ENCODE measurements at regions not wholly inside any gene's neighbourhood (a gene's known extent, or its start where the extent isn't known, plus 50 kb on each side); places are given as distances from the start of the nearest gene placed in this dataset.

GRCh38 chr1:213417225-213417820 lies 366.3 kb downstream of the RPS6KC1 start:
- Histone ChIP-seq H2AFZ (ENCODE audit: low read depth, low read length) (no peak overlapping the region), H3K4me3 (ENCODE audit: insufficient read depth, low read depth, low read length) (no peak overlapping the region), H3K27me3 (ENCODE audit: insufficient read depth, low read length) (no peaks in the 10 kb centered on the region), H3K4me2 (ENCODE audit: low read length) (no peak overlapping the region), H3K9ac (ENCODE audit: low read length) (no peak overlapping the region), H4K20me1 (ENCODE audit: insufficient read depth, low read length) (no peaks in the 10 kb centered on the region), H3K36me3 (ENCODE audit: insufficient read depth, low read length) (no peaks in the 10 kb centered on the region), H3K9me3 (ENCODE audit: insufficient read depth, low read depth, low read length) (no peaks in the 10 kb centered on the region), H3K4me1 (ENCODE audit: insufficient read depth, low read length) (no peaks in the 10 kb centered on the region), H3K27ac (ENCODE audit: low read depth, low read length) (no peak overlapping the region), H3K79me2 (ENCODE audit: insufficient read depth, low read length) (no peaks in the 10 kb centered on the region)
- Mint-ChIP-seq H3K4me1 (ENCODE audit: low read depth, unreplicated experiment) (peaks cover 7% of the 10 kb centered on the region), H3K27me3 (ENCODE audit: low read depth, unreplicated experiment) (peaks cover 37% of the 10 kb centered on the region), H3K36me3 (ENCODE audit: low read depth, unreplicated experiment) (no peaks in the 10 kb centered on the region), H3K27ac (ENCODE audit: unreplicated experiment) (no peak overlapping the region), H3K4me3 (ENCODE audit: unreplicated experiment) (no peak overlapping the region), H3K9me3 (ENCODE audit: unreplicated experiment) (peaks cover 7% of the 10 kb centered on the region)
- TF ChIP-seq EZH2 (IDR thresholded peaks at IDR 0.05; ENCODE audit: insufficient read depth, low read length) = no peak
- TF ChIP-seq, protein P1, sequence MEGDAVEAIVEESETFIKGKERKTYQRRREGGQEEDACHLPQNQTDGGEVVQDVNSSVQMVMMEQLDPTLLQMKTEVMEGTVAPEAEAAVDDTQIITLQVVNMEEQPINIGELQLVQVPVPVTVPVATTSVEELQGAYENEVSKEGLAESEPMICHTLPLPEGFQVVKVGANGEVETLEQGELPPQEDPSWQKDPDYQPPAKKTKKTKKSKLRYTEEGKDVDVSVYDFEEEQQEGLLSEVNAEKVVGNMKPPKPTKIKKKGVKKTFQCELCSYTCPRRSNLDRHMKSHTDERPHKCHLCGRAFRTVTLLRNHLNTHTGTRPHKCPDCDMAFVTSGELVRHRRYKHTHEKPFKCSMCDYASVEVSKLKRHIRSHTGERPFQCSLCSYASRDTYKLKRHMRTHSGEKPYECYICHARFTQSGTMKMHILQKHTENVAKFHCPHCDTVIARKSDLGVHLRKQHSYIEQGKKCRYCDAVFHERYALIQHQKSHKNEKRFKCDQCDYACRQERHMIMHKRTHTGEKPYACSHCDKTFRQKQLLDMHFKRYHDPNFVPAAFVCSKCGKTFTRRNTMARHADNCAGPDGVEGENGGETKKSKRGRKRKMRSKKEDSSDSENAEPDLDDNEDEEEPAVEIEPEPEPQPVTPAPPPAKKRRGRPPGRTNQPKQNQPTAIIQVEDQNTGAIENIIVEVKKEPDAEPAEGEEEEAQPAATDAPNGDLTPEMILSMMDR (IDR thresholded peaks at IDR 0.05; ENCODE audit: insufficient read depth, low read depth, low read length) = no peak
- no peak for DNase-seq (ENCODE audit: low read depth)
- FAIRE-seq = no peak

DNA sequence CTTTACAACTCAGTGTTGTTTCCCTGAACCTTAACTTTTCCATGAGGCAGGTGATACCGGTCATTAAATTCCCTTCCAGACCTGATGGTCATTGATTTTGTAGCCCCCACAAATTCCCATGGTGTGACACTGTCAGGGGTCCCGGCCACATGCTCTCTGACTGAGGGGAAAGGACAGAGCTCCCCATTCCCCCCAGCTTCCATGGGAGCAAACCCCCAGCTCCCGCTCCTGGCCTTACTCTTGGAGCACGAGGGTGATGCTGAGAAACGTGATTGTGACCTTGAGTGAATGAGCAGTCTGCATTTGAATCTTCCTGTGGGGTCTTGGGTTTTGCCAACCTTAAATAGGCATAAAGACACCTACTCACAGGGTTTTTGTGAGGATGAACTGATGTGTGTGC lies 366.8 kb downstream of the RPS6KC1 start:
- Mint-ChIP-seq H3K27me3 (ENCODE audit: low read depth, unreplicated experiment) (peaks cover 35% of the 10 kb centered on the region), H3K4me1 (ENCODE audit: low read depth, unreplicated experiment) (peaks cover 7% of the 10 kb centered on the region), H3K36me3 (ENCODE audit: low read depth, unreplicated experiment) (no peaks in the 10 kb centered on the region), H3K4me3 (ENCODE audit: unreplicated experiment) (no peak overlapping the region), H3K27ac (ENCODE audit: unreplicated experiment) (no peak overlapping the region), H3K9me3 (ENCODE audit: unreplicated experiment) (peaks cover 7% of the 10 kb centered on the region)
- H3K9me3 ChIP-seq (ENCODE audit: insufficient read depth, low read depth, low read length) = no peaks in the 10 kb centered on the region
- TF ChIP-seq EZH2 (IDR thresholded peaks at IDR 0.05; ENCODE audit: insufficient read depth, low read length) = no peak
- TF ChIP-seq, protein P1 (IDR thresholded peaks at IDR 0.05; ENCODE audit: insufficient read depth, low read depth, low read length) = no peak
- H3K36me3 ChIP-seq (ENCODE audit: insufficient read depth, low read length) = no peaks in the 10 kb centered on the region
- no peak overlapping the region for H3K4me3 ChIP-seq (ENCODE audit: insufficient read depth, low read depth, low read length)
- DNase-seq (ENCODE audit: low read depth) (no peak), FAIRE-seq (no peak)
- no peak overlapping the region for H3K4me2 ChIP-seq (ENCODE audit: low read length)
- H3K27ac ChIP-seq (ENCODE audit: low read depth, low read length) = no peak overlapping the region
- no peak overlapping the region for H3K9ac ChIP-seq (ENCODE audit: low read length)
- no peaks in the 10 kb centered on the region for H4K20me1 ChIP-seq (ENCODE audit: insufficient read depth, low read length)
- no peaks in the 10 kb centered on the region for H3K4me1 ChIP-seq (ENCODE audit: insufficient read depth, low read length)
- no peaks in the 10 kb centered on the region for H3K79me2 ChIP-seq (ENCODE audit: insufficient read depth, low read length)
- no peak overlapping the region for H2AFZ ChIP-seq (ENCODE audit: low read depth, low read length)
- no peaks in the 10 kb centered on the region for H3K27me3 ChIP-seq (ENCODE audit: insufficient read depth, low read length)

- peaks cover 41% of the 10 kb centered on the region for H3K27me3 Mint-ChIP-seq (ENCODE audit: low read depth, unreplicated experiment)
- no peak overlapping the region for H3K9ac ChIP-seq (ENCODE audit: low read length)
- H2AFZ ChIP-seq (ENCODE audit: low read depth, low read length) = no peak overlapping the region
- TF ChIP-seq, protein P1 (IDR thresholded peaks at IDR 0.05; ENCODE audit: insufficient read depth, low read depth, low read length) = no peak
- no peak for TF ChIP-seq EZH2 (IDR thresholded peaks at IDR 0.05; ENCODE audit: insufficient read depth, low read length)
- no peak overlapping the region for H3K4me3 ChIP-seq (ENCODE audit: insufficient read depth, low read depth, low read length)
- H3K9me3 Mint-ChIP-seq (ENCODE audit: unreplicated experiment) = peaks cover 7% of the 10 kb centered on the region
- no peaks in the 10 kb centered on the region for H3K4me1 ChIP-seq (ENCODE audit: insufficient read depth, low read length)
- H3K79me2 ChIP-seq (ENCODE audit: insufficient read depth, low read length) = no peaks in the 10 kb centered on the region
- H3K36me3 Mint-ChIP-seq (ENCODE audit: low read depth, unreplicated experiment) = no peaks in the 10 kb centered on the region
- no peak overlapping the region for H3K4me2 ChIP-seq (ENCODE audit: low read length)
- no peaks in the 10 kb centered on the region for H3K9me3 ChIP-seq (ENCODE audit: insufficient read depth, low read depth, low read length)
- H3K36me3 ChIP-seq (ENCODE audit: insufficient read depth, low read length) = no peaks in the 10 kb centered on the region
- DNase-seq (ENCODE audit: low read depth) (no peak), FAIRE-seq (no peak)
- H3K4me1 Mint-ChIP-seq (ENCODE audit: low read depth, unreplicated experiment) = peaks cover 7% of the 10 kb centered on the region
- H3K4me3 Mint-ChIP-seq (ENCODE audit: unreplicated experiment) = no peak overlapping the region
- no peak overlapping the region for H3K27ac Mint-ChIP-seq (ENCODE audit: unreplicated experiment)
- no peak overlapping the region for H3K27ac ChIP-seq (ENCODE audit: low read depth, low read length)
- no peaks in the 10 kb centered on the region for H3K27me3 ChIP-seq (ENCODE audit: insufficient read depth, low read length)
- no peaks in the 10 kb centered on the region for H4K20me1 ChIP-seq (ENCODE audit: insufficient read depth, low read length)
Measured at GRCh38 chr1:213418268-213419071, 367.4 kb downstream of the RPS6KC1 start.
